Liver (tissue), 8 donors: ENCODE measurements at regions not wholly inside any gene's neighbourhood (a gene's known extent, or its start where the extent isn't known, plus 50 kb on each side); places are given as distances from the start of the nearest gene placed in this dataset.

Experiments used
- DNase-seq: peaks from one replicate; pipeline ENCODE4 v3.0.0-alpha.2; 2017; ENCODE audit warnings: low spot score
- H3K27ac ChIP-seq, 2 donors: one replicate each; pipeline ENCODE4 v1.7.0; 2013; ENCODE audit warnings: inconsistent platforms in 2 of 2, low read length in 2 of 2, control low read depth in 1 of 2, low read depth in 1 of 2, mild to moderate bottlenecking in 1 of 2
- H3K27me3 ChIP-seq, 4 donors: one replicate each; pipeline versions ENCODE4 v1.6.1 to v1.7.0; 2013; ENCODE audit warnings: low read length in 3 of 4, inconsistent platforms in 1 of 4, mild to moderate bottlenecking in 1 of 4, moderate library complexity in 1 of 4; ENCODE audit not compliant: control insufficient read depth in 4 of 4, insufficient read depth in 4 of 4
- H3K36me3 ChIP-seq, 4 donors: one replicate each; pipeline versions ENCODE4 v1.6.1 to v1.7.0; 2013; ENCODE audit warnings: low read length in 3 of 4, mild to moderate bottlenecking in 3 of 4, low read depth in 1 of 4, moderate library complexity in 1 of 4; ENCODE audit not compliant: control insufficient read depth in 4 of 4, insufficient read depth in 3 of 4
- H3K4me1 ChIP-seq, 4 donors: one replicate each; pipeline versions ENCODE4 v1.6.1 to v1.7.0; 2013; ENCODE audit warnings: low read length in 3 of 4, mild to moderate bottlenecking in 3 of 4, moderate library complexity in 1 of 4; ENCODE audit not compliant: control insufficient read depth in 4 of 4, insufficient read depth in 4 of 4
- H3K4me3 ChIP-seq, 3 donors: one replicate each; pipeline versions ENCODE4 v1.6.1 to v1.7.0; 2013; ENCODE audit warnings: low read length in 3 of 3, control low read depth in 1 of 3, low read depth in 1 of 3, mild to moderate bottlenecking in 1 of 3
- H3K9ac ChIP-seq, 2 donors: one replicate each; pipeline ENCODE4 v1.7.0; 2013; ENCODE audit warnings: low read length in 2 of 2, mild to moderate bottlenecking in 2 of 2, moderate library complexity in 2 of 2, control low read depth in 1 of 2, low read depth in 1 of 2
- H3K9me3 ChIP-seq, 4 donors: one replicate each; pipeline versions ENCODE4 v1.6.1 to v1.7.0; 2013; ENCODE audit warnings: low read length in 3 of 4; ENCODE audit not compliant: control insufficient read depth in 4 of 4
- ATF3 ChIP-seq: IDR thresholded peaks from 2 replicates; pipeline ENCODE4 v1.6.1; 2016; ENCODE audit warnings: antibody characterized with exemption
- CTCF ChIP-seq: fragments of 150-350 bp; IDR thresholded peaks from 2 replicates; pipeline ENCODE4 v1.5.1; 2017; ENCODE audit warnings: improper control_type of control experiment, low read depth, low read length; ENCODE audit not compliant: missing input control
- EGR1 ChIP-seq, 2 donors: IDR thresholded peaks; 2 replicates each; pipeline ENCODE4 v1.6.1; 2016 to 2018; ENCODE audit warnings: antibody characterized with exemption in 2 of 2, low read depth in 2 of 2
- FOXA1 ChIP-seq: IDR thresholded peaks from 2 replicates; pipeline ENCODE4 v1.6.1; 2016; ENCODE audit warnings: antibody characterized with exemption
- FOXA2 ChIP-seq: IDR thresholded peaks from 2 replicates; pipeline ENCODE4 v1.6.1; 2016; ENCODE audit warnings: antibody characterized with exemption
- GABPA ChIP-seq, 2 donors: IDR thresholded peaks in 1 of 2; conservative IDR thresholded peaks in 1 of 2; 2 replicates each; pipeline ENCODE4 v1.6.1; 2016; ENCODE audit warnings: antibody characterized with exemption in 2 of 2, mild to moderate bottlenecking in 1 of 2, moderate library complexity in 1 of 2
- HNF4A ChIP-seq, 2 donors: conservative IDR thresholded peaks; 2 replicates each; pipeline ENCODE4 v1.6.1; 2016; ENCODE audit warnings: antibody characterized with exemption in 2 of 2, mild to moderate bottlenecking in 2 of 2
- HNF4G ChIP-seq: IDR thresholded peaks from 2 replicates; pipeline ENCODE4 v1.6.1; 2016; ENCODE audit warnings: antibody characterized with exemption
- JUND ChIP-seq, 2 donors: IDR thresholded peaks; 2 replicates each; pipeline ENCODE4 v1.6.1; 2016; ENCODE audit warnings: antibody characterized with exemption in 2 of 2
- MAX ChIP-seq: IDR thresholded peaks from 2 replicates; pipeline ENCODE4 v1.6.1; 2016; ENCODE audit warnings: antibody characterized with exemption
- NR2F2 ChIP-seq: IDR thresholded peaks from 2 replicates; pipeline ENCODE4 v1.6.1; 2016; ENCODE audit warnings: antibody characterized with exemption
- RAD21 ChIP-seq, 2 donors: IDR thresholded peaks; 2 replicates each; pipeline ENCODE4 v1.6.1; 2016; ENCODE audit warnings: antibody characterized with exemption in 2 of 2, mild to moderate bottlenecking in 2 of 2
- REST ChIP-seq: IDR thresholded peaks from 2 replicates; pipeline ENCODE4 v1.6.1; 2016; ENCODE audit warnings: antibody characterized with exemption, mild to moderate bottlenecking
- RXRA ChIP-seq, 2 donors: IDR thresholded peaks; 2 replicates each; pipeline ENCODE4 v1.6.1; 2017 to 2018; ENCODE audit warnings: antibody characterized with exemption in 2 of 2, mild to moderate bottlenecking in 1 of 2
- SP1 ChIP-seq: IDR thresholded peaks from 2 replicates; pipeline ENCODE4 v1.6.1; 2018; ENCODE audit warnings: antibody characterized with exemption, mild to moderate bottlenecking
- TAF1 ChIP-seq: conservative IDR thresholded peaks from 2 replicates; pipeline ENCODE4 v1.6.1; 2016; ENCODE audit warnings: antibody characterized with exemption, mild to moderate bottlenecking
- YY1 ChIP-seq: IDR thresholded peaks from 2 replicates; pipeline ENCODE4 v1.6.1; 2016; ENCODE audit warnings: antibody characterized with exemption, mild to moderate bottlenecking
- ZBTB33 ChIP-seq: IDR thresholded peaks from 2 replicates; pipeline ENCODE4 v1.6.1; 2016; ENCODE audit warnings: antibody characterized with exemption
- WGBS: extraction: QIAGEN DNeasy Blood & Tissue Kit; methylation state at CpG from one replicate; pipeline ENCODE4 v1.1.7; 2013; 5-methylcytosine and 5-hydroxymethylcytosine counted together
- donor health status: healthy.
- donor health status: healthy.
- donor health status: healthy.
- donor health status: healthy.
- donor health status: healthy.

- no peak overlapping the region for H3K4me3 ChIP-seq
- no peak for DNase-seq
- peaks cover 0 to 9% (median 0%) of the 10 kb centered on the region in 4 donors for H3K27me3 ChIP-seq
- TF ChIP-seq CTCF (no peak), SP1 (no peak), YY1 (no peak), EGR1 (IDR thresholded peaks at IDR 0.05; ENCODE audit: low read depth in 2 of 2) (no peak), HNF4A (conservative IDR thresholded peaks at IDR 0.05) (no peak), NR2F2 (no peak), MAX (no peak), GABPA (IDR thresholded peaks at IDR 0.05 in 1 of 2, conservative IDR thresholded peaks at IDR 0.05 in 1 of 2) (no peak), FOXA1 (no peak), ATF3 (no peak), ZBTB33 (no peak), HNF4G (no peak)
- no peaks in the 10 kb centered on the region for H3K9me3 ChIP-seq
- no peaks in the 10 kb centered on the region for H3K4me1 ChIP-seq
- no peaks in the 10 kb centered on the region for H3K36me3 ChIP-seq
- H3K9ac ChIP-seq, result no peak overlapping the region
- H3K27ac ChIP-seq, result no peak overlapping the region
- 75% methylated on average over 5 of the region's 5 CpGs for WGBS
These were observed 685.5 kb upstream of the FSHR start for GRCh38 chr2:49839818-49840217.

- H3K9ac ChIP-seq, result no peak overlapping the region
- no peak for TF ChIP-seq FOXA2
- TF ChIP-seq NR2F2, result no peak
- TF ChIP-seq JUND (IDR thresholded peaks at IDR 0.05), result no peak
- no peak for TF ChIP-seq RXRA (IDR thresholded peaks at IDR 0.05)
- no peak for TF ChIP-seq RAD21 (IDR thresholded peaks at IDR 0.05)
- TF ChIP-seq HNF4A (conservative IDR thresholded peaks at IDR 0.05), result no peak
- TF ChIP-seq EGR1 (IDR thresholded peaks at IDR 0.05; ENCODE audit: low read depth in 2 of 2), result no peak
- no peak for TF ChIP-seq MAX
- no peak for TF ChIP-seq YY1
- no peak for TF ChIP-seq TAF1
- TF ChIP-seq FOXA1, result no peak
- no peak for TF ChIP-seq GABPA (IDR thresholded peaks at IDR 0.05 in 1 of 2, conservative IDR thresholded peaks at IDR 0.05 in 1 of 2)
- TF ChIP-seq REST, result no peak
- TF ChIP-seq HNF4G, result no peak
- TF ChIP-seq ZBTB33, result no peak
- no peak for TF ChIP-seq ATF3
- peaks cover 0 to 9% (median 0%) of the 10 kb centered on the region in 4 donors for H3K27me3 ChIP-seq
- no peaks in the 10 kb centered on the region for H3K4me1 ChIP-seq
- H3K27ac ChIP-seq, result no peak overlapping the region
- no peak overlapping the region for H3K4me3 ChIP-seq
- no peaks in the 10 kb centered on the region for H3K36me3 ChIP-seq
- H3K9me3 ChIP-seq, result no peaks in the 10 kb centered on the region
- DNase-seq, result no peak
- 49% methylated on average over 7 of the region's 7 CpGs for WGBS
These were observed 683.4 kb upstream of the FSHR start for GRCh38 chr2:49837561-49838293.
